ENCODE measurements at regions not wholly inside any gene's neighbourhood (a gene's known extent, or its start where the extent isn't known, plus 50 kb on each side); places are given as distances from the start of the nearest gene placed in this dataset.

DNA sequence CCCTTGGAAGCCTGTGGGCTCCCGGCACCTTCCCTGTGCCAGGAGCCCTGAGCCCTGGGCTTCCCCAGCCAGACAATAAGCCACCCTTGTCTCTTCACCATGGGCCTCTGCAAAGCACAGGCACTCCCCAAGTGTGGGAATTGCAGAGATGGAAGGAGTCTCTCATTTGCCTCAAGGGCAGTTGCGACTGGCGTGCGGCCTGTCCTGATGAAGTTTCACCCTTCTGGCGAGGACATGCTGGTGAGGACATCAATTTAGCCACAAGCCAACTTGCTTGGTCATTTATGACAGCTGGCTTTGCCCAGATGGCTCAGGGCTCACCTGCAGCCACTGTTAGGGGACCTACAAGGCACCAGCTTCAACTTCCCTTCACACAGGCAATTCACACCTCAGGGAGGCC lies 180.2 kb downstream of the ANAPC1 start:
- DNase-seq = no peak

DNA sequence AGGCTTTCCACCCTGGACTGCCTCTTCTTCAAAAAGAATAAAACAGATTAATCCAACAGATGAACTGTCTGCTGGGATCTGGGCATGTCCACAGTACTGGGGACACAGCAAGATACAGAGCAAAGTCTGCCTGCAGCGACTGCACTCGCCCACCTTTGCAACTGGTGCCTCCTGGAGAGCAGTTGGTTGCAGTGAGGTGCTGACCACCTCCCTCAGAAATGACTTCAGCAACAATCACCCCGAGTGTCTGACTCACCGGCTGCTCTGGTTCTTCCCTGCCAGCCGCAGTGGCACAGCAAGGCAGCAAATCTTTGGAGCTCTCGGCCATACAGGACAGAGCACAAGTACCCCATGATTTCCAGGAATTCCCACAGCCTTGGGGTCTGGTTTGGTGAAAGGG lies 179.7 kb downstream of the ANAPC1 start:
- no peak for DNase-seq

DNA sequence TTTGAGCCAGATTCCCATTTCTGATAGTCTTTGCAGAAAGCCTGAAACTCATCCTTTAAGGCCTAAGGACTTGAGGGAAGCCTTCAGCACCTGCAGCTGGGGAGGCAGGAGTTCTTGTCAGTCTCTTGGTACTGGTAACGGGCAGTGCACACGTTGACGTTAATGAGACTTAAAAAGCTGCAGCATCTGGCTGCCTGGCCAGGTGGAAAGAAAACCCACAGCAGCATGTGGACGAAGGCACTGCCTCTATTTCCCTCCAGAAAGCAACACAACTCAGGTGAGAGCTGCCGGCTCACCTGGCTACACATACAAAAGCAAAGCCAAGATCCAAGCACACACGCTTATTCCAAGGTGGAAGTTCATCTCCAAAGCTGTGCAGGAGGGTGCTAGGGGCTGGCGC lies 178.8 kb downstream of the ANAPC1 start:
- no peak for DNase-seq

DNA sequence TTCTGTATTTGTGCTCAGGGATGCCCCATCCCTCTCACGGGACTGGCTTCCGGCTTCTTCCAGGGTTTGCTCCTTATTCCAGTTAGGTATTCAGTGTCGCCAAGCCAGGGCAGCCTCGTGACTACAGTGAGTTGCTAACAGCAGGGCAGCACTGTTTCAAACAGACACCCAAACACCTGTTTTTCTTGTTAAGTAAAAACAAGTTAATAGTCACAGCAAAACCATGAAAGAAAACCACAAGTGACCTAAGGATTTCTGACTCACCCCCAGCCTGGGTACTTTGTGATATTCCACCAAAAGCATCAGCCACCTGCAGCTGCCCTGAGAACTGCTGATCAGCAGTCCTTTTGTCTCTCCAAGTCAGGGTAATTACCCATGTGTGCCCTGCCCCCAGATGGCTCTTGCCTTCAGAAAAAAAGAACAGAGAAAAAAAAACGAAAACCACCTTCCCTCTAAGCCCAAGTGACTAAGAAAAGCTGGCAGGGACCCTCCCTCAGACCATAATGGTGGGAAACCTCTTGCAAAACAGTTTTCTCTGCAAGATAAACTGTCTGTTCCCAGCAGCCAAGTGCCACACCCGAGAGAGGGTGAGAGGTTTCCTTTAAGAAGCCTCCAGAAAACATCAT lies 178.2 kb downstream of the ANAPC1 start:
- DNase-seq = peak; percentile 83

DNA sequence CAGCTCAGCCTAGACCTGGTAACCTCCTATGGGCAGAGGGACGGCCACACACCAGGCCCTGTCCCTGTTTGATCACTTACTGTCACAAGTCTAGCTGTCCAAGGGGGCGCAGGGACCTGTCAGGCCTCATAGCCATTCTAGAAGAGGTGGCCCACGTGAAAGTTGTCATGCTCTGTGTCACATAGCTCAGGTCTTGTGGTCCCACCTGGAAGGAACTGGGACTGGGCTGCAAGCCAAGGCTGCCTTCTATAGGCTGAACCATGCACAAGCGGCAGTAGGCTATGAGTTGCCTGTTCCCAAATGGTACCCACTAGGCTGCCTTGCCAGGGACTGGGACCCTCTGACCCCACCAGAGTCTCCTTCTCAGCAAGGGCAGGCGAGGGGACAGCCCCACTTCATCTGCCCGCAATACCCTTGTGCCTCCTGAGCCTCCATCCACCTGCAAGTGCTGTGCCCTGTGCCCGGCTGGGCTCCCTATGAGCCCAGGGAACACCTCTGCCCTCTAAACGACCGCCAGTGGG lies 177.5 kb downstream of the ANAPC1 start:
- peak; percentile 16 for DNase-seq

DNA sequence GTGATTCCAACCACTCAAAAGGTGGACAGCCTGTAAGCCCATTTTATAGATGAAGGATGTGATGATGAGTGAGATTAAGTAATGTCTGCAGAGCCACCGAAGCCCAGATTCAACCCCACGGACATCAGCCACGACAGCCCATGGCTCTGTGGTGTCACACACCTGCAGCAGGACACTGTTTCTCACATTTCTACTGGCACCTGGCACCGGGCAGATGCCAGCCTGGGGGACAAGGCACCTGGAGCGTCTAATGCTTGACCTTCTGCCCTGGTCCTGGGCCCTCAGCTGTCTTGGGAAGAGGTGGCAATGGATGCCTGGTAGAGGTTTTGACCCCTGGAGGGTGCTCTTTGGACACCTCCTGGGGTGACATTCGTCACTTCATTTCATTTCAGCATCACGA lies 176.3 kb downstream of the ANAPC1 start:
- DNase-seq = no peak

DNA sequence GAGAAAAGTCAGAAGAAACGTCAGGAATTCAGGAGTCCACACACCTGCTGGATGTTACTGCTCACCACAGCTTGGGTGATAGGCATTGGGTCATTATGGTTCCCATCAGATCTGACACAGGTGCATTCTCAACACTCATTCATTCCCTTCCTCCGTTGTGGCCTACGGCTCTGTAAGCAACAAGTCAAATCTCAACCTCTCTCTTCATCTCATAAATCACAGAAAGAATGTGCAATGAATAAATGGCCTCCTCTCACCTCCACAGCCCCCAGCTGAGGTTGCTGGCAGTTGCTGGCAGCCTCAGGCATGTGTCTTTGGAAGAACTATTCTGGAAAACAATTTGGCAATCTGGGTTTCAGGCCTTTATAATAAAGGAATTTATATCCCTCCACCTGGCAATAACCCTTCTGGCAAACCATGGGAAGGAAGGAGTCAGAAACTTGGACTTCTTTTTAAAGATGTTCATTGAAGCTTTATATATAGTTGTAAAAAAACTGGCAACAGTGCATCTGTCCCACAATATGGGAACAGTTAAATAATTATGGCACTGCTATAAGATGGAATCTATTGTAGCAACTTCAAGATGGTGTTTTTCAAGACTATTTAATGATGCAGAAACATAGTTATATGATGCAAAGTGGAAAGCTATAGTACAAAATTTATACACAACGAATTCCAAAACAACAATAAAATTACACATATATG lies 175.4 kb downstream of the ANAPC1 start:
- DNase-seq = no peak

DNA sequence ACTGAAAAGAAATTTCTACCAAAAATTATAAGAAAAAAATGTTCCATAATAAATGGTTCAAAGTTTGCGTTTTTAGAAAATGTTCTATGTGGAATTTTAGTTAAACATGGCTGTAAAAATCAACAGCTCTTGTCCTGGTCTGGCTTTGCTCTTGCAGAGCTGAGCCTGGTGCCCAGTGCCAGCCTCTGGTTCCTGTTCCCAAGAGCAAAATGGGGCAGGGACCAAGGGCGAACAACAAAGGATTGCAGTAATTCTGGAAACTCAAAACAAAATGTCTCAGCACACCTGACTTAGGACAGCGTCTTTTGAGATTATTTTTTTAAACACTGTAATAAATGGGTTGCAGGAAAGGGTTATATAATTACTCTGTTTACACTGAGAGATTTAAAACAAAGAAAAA lies 174.7 kb downstream of the ANAPC1 start:
- DNase-seq = no peak

DNA sequence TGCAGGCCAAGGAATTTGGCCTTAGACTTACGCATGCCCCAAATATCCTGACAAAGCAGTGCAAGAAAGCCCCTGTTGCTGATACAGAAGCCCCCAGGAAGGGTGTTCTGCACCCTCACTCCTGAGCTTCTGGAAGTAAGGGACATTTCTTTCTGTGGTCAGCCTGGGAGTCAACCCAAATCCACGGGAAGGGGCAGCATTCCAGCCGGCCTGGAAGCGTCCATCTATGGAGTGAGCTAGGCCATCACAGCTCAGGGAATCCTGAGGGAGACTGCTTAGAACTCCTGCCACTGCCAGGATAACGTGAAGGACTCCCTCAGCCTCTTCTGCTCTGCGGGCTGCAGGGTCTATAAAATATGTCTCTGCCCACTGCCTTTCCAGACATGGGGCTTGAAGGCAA lies 173.9 kb downstream of the ANAPC1 start:
- DNase-seq = no peak

DNA sequence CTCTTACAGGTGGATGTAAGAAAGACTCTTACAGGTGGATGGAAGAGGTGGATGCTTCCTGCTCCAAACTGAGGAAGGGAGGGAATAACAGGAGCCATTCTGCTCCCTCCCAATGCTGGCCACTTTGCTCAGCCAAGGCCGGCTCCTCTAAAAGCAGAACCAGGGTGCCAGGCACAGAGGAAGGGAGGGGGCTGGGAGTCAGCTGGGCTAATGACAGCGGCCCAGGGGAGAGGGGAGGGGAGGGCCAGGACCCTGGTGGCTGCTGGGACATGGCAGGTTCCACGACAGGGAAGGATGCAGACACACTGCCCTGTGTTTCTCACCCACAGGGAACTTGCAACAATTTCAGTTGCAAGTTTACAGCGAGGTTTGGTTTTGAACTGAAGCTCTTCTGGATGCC lies 173.4 kb downstream of the ANAPC1 start:
- no peak for DNase-seq

DNA sequence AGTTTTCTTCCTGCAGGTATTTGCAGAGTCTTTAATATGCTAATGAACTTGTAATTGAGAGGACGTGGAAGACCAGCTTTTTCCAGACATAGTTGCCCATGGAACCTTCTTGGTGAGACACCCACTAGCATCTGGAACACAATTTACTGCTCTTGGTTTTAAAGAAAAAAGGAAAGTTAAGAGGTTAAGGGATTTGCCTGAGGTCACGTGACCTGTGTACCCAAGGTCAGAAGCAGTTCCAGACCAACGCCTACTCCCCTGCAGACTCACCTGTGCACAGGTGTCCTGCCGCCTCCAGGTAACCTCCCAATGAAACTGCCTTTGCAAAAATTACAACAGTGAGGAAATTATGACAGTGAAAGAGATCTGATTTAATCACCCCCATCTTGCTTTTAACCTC lies 172.7 kb downstream of the ANAPC1 start:
- no peak for DNase-seq

DNA sequence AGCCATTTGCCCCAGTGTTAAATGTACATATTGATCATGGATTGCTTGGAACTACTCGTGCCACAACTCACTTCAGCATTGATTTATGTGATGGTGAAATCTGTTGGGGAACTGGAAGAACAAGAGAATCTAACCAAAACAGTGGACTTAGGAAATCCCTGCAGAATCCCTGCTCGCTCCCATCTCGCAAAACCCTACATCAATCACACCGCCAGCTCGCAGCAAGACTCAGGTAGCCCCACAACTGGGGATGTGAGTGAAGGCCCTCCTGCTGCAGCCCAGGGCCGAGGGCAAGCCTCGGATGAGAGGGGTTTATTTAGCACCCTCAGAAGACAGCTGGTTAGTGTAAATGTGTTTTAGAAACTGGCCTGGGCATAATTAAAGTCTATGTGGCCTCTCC lies 171.6 kb downstream of the ANAPC1 start:
- no peak for DNase-seq

DNA sequence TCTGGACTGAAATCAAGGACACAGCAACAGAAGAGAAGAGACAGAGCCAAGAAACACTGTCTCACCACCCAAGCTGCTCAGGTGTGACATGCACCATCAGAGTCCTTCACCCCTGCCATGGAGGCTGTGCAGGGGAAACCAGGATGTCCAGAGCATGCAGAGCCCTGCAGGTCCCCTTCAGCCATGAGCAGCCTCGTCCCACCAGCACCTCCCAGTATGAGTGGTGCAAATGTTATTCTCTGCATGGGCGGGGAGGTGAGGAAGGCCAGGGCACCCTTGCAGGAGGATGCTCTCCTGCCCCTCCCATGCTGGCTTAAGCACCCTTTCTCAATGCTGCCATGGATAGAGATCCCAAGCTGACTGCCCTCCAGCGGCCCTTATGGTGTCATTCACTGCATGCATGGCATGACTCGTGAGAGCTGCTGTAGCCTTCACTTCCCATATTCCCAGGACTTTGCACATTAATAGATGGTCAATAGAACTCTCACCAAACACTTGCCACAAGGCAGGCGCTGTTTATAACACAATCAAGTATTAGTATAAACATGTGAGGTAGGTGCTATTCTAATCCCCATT lies 171.0 kb downstream of the ANAPC1 start:
- no peak for DNase-seq

DNA sequence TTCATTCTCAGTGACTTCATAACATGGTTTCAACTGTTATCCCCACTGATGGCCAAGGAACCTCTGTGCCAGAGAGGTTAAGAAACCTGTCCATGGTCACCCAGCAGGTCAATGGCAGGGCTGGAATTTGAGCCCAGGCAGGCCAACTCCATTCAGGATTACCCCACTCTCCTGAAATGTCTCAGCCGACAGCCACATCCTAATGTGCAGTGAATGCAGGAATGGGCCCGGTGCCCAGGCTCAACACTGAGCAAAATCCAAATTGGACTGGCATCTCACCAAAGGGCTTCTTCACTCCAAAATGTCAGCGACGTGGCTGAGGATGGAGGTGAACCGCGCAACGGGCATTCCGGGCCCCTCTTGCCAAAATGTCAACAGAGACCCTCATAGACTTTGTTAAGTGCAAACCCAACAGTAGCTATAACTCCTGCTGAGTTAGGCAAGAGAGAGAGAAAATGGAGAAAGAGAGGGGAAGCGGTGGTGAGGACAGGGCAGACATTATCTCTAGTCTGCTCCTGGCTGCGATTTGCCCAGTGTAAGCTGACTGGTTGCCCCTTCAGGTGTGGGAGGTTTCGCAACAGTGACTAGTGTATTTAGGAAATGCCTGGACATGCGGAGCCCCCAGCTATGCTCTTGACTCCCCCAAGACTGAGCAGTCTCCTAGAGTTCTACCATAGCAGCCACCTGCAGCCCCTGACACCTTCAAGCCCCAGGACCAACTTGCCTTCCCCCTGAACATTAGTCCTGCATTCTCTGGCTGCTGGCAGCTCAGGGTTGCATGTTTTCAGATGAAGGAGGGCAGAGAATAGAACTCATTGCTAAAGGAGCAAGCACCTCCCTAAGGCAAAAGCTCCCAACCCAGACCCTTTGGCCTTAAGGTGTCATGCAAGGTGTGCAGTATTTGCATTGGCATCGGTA lies 167.7 kb downstream of the ANAPC1 start:
- no peak for DNase-seq

DNA sequence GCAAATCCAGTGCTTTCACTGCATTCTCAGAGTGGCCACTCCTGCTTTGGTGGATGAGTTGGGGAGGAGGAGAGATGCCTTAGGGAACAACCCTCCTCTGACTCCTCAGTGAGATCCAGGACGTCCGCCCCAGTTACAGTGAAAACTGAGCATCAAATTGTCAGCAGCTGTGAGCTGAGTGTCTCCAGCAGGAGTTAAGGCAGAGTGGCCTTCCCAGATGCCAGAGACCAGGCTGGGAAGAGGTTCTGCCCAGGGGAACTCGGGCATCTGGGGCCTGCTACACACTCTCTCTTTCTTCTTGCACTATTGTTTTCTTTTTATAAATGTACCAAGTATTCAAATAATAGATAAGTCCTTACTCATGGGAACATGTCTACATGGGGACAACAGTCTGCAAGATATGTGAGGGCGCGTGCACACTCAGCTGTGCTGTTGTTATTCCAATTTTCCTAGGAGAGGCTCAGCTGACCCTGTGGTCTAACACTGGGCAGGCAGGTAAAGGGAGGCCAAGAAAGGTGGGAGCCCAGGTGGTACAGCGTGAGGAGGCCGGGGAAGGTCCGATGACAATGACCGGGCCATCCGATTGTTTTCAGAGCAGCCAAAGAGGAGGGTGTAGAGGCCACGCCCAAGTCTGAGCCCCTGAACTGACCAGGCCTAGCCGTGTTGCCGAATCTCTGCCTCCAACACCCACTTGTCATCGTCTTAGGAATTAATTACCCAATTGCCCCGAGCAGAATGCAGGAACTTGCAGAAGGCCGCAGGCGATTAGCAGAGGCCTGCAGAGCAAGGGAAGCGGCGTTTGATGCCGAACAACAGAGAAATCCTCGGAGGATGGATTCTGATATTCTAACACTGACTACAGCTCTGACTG lies 166.9 kb downstream of the ANAPC1 start:
- no peak for DNase-seq
